ENCODE measurements at regions not wholly inside any gene's neighbourhood (a gene's known extent, or its start where the extent isn't known, plus 50 kb on each side); places are given as distances from the start of the nearest gene placed in this dataset.
"Not testable (repeated sequence)": the region's sequence is repeated elsewhere in the genome, so short reads cannot be mapped to it uniquely, and the experiment has no call there.

- not testable (repeated sequence) for TF ChIP-seq EZH2 (IDR thresholded peaks at IDR 0.05; ENCODE audit: insufficient read depth, poor library complexity, severe bottlenecking); EZH2phosphoT487 (IDR thresholded peaks at IDR 0.05; ENCODE audit: insufficient read depth, low read depth)
These were observed 127.4 kb upstream of the ZSCAN2 start for GRCh38 chr15:84473305-84473877.

Measured in GM23248 (cell line).